NCI-H510A (cell line): ENCODE measurements at regions not wholly inside any gene's neighbourhood (a gene's known extent, or its start where the extent isn't known, plus 50 kb on each side); places are given as distances from the start of the nearest gene placed in this dataset.

Source experiments
- DNase-seq: peaks from one replicate; lab custom pipeline; 2025; lab: John Stamatoyannopoulos, UW

DNA sequence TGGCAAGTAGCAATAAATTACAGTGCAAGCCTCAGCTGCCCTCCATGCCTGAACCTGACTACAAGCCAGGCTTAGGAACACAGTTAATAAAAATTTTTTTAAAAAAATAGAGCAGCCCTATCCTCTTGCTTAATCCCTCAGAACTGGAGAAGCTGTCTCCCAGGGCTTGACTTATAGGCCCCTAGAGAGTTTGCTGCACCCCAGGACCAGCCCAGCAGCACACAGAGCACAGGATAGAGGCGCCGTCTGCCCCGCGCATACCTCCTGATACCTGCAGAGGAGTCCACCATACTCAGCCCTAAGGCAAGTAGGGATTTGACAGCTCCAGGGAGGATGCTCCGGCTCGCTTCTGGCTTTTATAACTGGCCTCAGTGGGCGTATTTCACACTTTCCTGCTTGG, 548.6 kb upstream of the RAB6C start:
- DNase-seq = no peak

DNA sequence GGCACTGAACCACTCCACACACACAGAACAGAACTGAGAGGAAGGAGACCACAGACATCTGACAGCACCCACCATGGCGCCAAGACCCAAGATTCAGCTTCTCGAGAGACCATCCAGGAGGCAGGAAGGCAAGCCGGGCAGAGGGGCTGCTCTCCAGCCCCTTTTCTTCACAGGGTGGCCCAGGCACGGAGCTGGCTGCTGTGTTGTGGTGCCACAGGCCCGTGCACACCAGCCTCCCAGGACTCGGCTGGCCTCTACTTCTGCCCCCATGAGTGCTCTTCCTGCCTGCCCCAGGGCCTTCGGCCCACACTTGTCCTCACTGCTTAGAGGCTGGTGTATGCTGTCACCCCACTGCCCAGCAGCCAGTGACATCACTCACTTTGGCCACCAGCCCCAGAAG, 547.6 kb upstream of the RAB6C start:
- DNase-seq = no peak

DNA sequence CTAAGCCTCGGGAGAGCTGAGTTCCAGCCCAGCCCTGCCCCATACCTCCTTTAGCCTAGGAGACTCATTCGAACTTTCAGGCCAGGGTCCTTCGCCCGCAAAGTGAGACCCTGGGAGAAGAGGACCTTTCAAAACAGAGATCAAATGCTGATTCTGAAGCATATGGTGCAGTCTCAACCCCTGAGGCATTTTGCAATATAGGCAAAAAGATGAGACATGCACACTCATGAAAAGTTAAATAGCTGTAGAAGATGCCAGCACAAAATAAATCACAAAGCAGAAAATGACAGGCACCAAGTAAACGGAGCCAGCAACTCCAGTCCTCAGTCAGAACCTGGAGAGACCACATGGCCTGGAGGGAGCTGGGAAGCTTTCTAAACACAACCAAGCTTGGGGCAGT, 542.7 kb upstream of the RAB6C start:
- DNase-seq = no peak

DNA sequence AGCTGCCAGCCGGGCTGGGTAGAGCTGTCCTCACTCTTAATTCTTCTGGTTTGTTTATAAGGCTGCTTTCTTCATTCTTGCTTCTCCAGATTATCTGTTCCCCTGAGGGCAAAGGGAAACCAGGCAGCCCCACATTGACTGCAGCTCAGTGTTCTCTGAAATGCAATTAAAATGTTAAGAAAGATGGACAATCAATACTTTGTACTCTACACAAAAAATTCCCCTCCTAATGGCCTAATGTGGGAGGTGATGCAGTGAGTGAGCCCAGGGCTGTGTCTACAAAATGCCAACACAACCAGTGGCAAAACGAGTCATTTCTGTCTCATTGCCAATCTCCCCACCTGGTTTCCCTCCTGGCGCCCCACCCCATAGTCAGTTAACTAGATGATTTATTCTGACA, 541.7 kb upstream of the RAB6C start:
- no peak for DNase-seq

DNA sequence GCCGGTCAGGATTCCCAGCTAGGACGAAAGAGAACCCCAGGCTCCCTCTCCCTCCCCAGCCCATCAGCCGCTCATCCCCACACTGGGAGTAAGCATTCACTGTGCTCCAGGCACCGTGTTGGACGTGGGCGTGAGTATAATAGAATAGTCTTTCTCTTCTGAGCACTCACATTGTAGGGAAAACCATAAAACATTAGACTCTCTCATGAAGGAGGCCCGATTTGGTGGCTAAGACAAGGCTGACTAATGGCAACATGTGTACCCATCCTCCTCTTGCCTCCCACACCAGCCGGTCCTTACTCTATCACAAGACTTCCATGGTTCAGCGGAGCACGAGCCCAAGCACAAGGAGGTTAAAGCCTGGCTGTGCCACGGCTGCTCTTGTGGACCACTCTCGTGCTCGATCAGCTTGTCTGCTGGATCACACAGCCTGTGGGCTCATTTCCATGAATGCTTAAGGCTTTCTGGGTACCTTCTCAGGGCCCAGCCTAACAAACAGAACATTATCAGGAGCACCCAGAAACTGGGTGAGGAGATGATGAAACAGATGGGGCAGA, 540.9 kb upstream of the RAB6C start:
- no peak for DNase-seq

DNA sequence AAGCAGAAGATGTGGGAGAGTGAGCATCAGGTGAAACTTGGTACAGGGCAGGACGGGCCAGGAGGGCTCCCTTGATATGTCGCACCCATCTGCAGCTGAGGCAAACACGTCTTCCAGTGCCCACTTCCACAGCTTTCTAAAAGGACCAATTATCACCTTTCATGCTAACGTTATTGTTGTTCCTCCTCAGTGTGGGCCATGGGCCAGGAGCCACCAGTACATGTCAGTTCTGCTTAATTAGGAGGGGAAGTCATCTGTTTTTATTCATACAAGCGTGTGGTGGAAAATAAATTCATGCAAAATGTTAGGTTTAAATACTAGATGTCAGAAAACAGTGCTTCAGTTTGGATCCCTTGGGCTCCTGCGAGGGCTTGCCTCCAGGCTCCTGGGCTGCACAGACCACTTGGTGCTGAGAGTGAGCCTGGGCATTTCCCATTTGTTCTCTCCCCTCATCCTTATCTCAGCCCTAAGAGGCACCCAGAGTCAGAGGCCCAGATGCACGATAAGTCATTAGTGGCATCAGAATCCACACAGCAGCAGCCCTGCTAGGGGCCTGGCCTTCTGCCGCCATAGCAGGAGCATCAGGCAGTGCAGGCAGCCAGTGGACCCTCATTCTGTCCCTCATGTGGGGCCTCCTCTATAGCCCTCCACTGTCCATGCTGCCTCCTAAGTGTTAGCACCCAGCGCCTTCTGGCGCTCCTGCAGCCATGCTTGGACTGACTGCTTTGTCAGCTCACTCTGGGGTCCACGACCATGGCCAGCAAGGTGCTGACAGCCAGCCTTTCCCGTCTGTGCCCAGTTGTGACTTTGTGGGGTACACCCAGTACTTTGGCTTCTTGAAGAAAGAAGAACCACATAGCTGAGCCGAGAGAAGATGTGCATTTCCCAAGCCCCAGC, 539.8 kb upstream of the RAB6C start:
- no peak for DNase-seq

DNA sequence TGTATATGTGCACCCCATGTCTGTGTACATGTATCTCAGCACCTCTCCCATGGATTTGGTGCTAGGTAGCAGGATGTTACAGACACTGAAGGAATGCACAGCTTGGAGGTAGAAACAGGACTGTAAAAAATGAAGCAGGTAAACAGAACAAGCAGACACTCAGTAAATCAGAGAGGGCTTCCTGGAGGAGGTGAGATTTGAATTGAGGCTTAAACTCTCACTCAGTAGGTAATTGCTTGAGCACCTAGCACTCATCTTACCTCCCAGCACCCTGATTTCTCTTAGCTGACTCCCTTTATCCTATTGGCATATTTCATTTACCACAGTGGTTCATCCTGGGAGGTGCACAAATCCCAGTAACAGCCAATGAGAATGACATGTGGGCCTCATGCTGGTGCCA, 537.9 kb upstream of the RAB6C start:
- DNase-seq = no peak

DNA sequence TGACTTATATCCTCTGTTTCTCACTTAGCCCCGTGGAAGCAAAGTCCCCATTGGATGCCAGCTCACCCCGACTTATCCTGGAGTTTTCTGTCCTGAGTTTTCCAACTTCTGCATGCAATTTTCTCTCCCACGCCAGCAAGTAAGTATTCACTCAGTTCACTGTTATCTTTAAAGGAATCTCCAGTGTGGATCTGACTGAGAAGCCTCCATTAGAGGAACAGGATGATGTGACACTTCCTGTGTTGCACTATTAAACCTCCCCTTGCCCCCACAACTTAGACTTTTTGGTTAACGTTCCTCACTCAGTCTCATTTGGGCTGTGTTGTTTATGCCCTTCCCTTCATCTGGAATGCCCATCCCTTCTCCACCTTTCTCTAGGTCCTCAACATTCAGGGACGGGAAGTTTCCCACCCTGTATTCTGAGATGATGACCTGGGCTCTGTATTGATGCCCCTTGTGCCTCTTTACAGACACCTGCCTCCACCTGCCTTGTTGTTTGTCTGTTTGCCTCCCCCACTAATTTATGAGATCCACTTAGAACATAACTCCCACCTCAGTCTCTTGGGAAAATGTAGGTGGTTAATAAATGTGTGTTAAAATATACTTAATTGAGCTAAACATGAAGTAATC, 536.1 kb upstream of the RAB6C start:
- no peak for DNase-seq

DNA sequence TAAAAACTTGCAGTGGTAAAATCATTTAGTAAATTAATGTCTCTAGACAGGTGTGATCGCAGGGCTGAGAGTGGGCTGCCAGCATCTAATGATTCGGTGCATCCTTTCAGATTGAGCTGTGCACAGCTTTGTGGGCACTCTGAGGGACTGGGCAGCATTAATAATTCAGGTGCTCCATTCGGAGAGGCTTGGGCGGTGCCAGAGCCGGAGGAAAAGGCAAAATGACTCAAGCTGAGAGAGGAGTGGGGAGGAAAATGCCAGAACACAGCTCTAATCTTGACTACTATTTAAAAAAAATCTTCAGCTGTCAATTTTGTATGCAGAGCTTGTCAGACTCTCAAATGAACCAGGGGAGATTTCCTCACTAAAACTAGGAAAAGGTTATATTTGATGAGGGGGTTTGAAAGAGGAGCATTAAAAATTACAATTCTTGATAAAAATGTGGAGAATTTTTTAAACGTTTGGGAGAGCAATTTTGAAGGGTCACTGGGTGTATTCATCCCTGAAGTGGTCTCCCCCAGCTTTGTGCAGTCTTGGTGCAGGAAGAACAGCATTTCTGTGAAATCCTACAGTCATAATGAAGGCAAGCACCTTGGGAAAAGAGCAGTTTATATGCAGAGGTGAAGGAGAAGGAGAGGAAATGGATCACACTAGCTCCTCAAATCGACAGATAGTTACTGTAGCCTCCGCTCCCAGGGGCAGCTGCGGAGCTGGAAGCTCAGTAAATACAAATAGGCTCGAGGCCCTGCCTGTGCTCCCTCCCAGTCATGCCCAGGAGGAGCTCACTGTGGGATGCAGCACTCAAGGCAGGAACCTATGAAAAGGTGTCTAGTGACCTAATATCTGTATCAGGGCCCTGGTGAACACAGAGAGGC, 535.4 kb upstream of the RAB6C start:
- no peak for DNase-seq

DNA sequence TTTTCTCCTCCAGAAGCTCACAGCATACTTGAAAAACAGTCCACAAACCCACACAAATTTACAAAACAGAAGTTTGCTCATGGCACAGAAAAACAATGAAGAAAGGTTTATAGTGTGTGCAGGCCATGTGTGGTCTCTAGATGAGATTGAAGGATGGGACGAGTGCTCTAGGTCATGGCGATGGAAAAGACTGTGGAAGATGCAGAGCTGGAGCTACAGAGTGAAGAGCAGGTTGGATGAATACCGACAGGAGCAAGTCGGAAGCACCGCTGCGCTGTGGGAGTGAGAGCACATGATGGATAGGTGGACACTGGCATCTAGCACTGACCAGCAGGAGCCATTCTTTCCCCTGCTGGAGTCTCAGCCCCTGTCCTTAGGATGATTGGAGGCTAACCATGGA, 534.7 kb upstream of the RAB6C start:
- no peak for DNase-seq

DNA sequence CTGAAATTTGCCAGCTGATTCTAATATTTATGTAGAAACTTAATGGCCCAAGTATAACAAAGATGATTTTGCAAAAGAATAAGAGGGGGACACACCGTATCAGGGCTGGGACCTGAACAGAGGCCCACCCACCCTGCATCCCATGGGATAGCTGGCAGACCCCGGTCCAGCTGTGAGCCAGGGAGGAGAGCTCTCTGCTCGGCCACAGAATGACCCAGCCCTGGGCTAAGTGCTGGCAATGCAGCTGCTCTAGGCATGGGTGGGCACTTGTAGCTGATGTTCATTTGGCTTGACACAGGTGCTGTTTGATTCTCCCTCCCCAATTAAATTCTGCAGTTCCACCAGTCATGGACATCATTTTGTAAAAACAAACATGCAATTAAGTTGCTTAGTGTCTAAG, 522.8 kb upstream of the RAB6C start:
- DNase-seq = no peak

DNA sequence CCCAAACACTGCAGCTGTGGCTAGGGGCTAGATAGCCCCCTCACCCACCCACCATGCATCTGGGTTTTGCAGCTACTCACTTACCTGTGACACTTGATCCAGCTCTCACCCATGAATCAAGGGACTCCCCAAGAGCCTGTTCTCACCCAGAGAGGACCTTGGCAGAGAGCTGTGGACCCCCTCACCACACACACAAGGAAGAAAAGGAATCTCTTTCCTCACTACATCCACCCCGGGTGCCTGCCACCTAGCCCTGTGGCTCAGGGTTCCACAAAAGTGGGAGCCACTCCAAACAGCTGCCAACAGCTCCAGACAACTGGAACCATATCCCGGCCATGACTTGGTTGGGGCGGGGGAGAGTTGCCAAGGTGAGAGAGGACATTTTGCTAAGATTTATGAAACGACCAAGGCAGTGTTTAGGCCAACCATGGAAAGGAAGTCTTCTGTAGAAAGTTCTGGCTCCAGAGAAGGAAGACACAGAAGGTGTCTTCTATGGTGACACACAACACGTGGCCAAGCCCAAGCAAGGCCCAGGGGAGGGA, 522.1 kb upstream of the RAB6C start:
- DNase-seq = no peak

DNA sequence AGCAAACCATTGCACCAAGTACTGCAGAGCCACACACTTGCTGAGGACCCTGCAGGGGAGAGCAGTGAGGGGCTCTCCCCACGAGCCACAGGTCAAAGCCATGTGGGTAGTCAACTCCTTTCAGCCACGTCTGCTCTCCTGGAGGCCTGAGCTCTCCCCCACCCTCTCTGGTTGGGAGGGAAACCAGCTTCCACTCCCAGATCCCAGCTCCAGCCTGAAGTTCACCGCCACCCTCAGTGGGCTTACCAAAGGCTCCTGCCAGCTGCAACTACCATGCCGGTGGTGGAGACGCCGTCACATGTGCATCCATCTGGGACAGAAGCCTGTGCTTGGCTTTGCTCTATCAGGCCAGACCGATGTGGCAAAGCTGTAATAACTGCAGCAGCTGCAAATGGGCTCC, 521.5 kb upstream of the RAB6C start:
- no peak for DNase-seq

DNA sequence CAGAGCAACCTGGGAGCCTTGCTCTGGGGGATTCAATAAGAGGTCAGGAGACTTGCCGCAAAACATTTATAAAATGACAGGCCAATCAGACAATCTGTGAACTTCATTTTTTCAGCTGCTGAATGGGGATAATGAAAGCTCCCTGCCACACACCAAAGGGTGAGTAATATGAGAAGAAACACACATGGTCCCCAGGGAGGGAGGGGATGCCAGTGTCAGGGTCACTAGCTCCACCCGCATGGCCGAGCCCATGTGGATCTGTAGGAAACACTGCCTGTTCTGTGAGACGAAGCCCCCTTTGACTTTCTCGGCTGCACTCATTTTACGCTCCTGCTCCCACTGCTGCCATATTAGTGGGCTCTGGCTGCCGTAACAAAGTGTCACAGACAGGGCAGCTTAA, 521.0 kb upstream of the RAB6C start:
- no peak for DNase-seq

DNA sequence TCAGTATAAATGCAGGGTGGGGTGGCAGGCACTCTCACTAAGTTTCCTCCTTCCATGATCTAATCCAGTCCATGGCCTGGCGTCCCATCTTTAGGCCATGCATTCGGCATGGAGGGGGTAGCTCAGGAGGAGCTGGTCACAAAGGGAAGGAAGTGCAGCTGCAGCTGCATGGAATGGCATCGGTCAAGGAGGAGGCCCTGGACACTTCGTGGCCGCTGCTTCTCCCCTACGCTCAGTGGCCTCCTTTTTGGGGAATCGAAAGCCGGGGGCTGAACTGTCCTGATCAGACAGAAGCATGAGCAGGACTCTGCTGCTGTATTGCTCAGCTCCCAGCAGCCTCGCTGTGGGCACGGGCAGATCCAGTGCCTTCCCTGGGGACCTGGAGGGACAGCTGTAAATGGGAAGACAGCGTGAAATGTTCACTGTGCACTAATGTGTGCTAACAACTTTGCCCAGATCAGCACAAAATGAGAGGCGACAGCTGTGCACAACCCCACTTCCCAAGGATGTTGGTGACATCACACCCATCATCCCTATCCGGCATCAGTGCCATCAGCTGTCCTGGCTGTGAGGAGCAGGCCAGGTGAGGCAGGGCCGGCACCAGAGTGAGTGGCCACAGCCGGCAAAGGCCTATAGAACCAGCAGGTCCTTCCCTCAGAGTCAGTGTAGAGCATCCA, 520.1 kb upstream of the RAB6C start:
- DNase-seq = no peak

DNA sequence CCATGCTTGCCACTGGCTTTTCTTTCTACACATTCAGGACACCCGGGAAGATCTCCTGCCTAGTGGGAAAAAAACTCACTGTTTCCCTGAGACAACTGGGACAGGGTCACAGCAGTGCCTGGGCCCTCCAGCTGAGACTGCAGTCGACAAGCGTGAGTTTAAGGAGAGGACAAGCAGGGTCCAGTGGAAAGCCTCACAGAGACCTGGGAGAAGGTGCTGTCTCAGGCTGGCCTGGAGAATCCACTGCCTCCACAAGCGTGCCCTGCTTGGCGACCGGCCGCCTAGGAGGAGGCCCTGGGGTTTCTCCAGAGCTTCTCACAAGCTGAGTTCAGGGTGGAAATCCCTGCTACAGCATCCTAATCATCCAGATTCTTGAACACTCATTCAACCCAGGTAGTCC, 519.6 kb upstream of the RAB6C start:
- no peak for DNase-seq

DNA sequence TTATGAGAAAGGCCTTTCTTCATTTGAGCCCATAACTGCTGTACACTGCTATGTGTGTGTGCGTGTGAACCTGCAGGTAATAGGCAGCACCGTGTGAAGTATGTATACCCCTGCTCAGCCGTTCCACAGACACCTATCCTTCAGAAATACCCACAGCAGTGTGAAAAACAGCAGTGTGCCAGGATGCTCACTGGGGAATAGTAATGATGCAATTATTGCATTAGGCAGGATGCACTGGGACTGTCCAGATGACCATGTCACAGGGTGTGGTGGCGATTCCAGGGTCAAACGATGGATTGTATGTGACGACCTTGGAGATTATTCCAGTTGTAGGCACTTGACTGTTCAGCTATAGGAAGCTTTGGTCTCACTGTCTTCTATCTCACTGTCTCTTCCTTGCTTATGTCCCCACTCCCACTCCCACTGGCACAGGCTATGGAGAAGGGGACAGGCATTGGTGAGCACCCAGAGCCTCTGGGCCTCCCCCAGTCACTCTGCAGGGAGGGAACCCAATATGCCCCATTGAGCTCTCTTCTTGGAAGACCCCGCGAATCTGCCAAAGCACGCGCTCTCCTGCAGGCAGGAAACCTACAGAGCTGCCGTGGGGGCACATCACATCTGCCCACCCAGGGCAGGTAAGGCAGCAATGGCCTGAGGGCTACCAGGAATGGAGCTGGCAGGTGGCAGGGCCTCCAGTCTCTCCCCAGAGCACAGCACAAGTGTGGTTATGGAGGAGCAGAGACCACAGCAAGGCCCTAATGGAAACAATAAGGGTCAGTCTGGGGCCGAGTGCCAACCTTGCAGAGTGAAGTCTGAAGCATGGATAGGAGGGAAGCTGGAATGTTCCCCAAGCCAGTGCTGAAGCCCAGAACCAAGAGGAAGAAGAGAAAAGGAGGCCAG, 518.9 kb upstream of the RAB6C start:
- DNase-seq = no peak

DNA sequence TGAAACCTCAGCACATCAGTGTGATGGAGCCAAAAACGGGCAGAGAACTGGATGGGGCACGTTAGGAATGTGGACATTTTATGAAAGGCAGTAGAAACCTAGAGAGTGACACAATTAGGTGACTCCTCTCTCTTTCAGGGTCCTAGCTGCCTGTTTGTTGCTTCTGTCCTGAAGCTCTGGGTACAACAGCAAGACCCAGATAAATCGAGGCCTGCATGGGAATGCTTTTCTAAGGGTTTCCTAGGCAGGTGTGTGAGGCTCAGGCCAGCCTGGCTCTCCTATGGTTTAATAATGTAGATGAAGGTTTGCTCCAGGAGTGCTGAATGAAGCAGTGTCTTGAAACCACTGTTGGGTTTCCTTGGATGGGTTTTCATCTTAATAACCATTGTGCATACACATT, 517.1 kb upstream of the RAB6C start:
- DNase-seq = no peak

DNA sequence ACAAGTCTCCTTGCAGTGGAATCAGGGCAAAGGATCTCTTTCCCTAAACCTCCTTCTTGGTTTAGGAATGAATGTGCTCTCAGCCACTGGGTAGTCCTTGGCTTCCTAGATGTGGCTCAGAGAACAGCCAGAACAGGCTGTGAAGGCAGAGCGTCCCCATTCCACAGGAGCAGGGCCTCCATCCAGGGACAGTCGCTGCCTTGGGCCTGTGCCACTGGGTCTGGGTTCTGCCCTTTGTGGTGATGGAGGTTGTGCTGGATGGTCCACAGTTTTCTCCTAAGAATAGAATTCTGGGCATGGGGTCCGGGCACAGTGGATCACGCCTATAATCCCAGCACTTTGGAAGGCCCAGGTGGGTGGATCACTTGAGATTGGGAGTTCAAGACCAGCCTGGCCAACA, 516.5 kb upstream of the RAB6C start:
- no peak for DNase-seq

DNA sequence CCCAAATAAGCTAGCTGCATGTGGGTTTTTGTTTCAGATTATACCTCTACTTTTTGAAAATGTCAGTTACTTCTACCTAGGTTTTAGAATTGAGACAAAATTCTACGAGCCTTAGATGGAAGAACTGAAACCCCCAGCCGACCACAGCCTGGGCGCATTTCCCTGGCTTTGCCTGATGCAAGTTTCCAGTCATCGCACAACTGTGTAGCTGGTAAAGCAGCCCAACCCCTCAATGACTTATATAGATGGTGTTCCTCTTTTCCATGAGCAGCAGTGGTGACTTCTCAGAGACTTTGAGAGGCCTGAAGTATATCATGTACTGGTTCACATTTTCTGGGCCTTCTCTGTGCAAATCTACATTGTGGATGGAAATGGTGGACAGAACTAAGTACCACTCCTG, 515.4 kb upstream of the RAB6C start:
- no peak for DNase-seq

DNA sequence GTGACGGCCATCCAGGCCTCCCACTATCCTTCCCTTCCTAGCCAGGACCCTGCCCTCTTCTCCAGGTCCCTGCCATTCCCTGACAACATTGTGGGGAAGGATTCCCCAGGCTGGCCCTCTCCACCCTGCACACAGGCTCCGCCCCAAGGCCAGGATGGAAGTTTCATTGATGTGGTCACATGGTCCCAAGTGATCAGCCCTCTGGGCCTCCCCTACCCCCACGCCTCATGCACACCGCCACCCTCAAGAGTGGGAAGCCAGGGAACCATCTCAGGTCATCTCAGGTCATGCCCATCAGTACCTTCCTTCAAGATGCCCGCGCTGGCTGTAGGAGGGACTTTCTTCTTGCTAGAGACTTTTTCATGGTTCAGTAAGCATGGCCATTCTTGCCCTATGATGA, 514.8 kb upstream of the RAB6C start:
- DNase-seq = no peak
